Mesenchymal stem cell (in vitro differentiated cells and primary cell): ENCODE measurements at regions not wholly inside any gene's neighbourhood (a gene's known extent, or its start where the extent isn't known, plus 50 kb on each side); places are given as distances from the start of the nearest gene placed in this dataset.

Experiments
- DNase-seq: peaks from one replicate; pipeline ENCODE4 v3.0.0-alpha.2; 2013
- H2AFZ ChIP-seq: one replicate; pipeline ENCODE4 v1.6.1; 2013; ENCODE audit warnings: low read depth, mild to moderate bottlenecking, control low read depth, inconsistent platforms, low read length, moderate library complexity
- H2AK5ac ChIP-seq: 2 replicates; pipeline ENCODE4 v1.6.1; 2013; ENCODE audit warnings: low read length, moderate library complexity, mild to moderate bottlenecking, inconsistent platforms; ENCODE audit not compliant: severe bottlenecking
- H2BK120ac ChIP-seq: one replicate; pipeline ENCODE4 v1.6.1; 2013; ENCODE audit warnings: low read depth, mild to moderate bottlenecking, inconsistent platforms, low read length, moderate library complexity
- H2BK12ac ChIP-seq, 2 experiments: one replicate each; pipeline ENCODE4 v1.6.1; 2013; ENCODE audit warnings: inconsistent platforms in 2 of 2, low read length in 2 of 2, mild to moderate bottlenecking in 2 of 2, moderate library complexity in 2 of 2, control low read depth in 1 of 2
- H2BK15ac ChIP-seq: one replicate; pipeline ENCODE4 v1.6.1; 2013; ENCODE audit warnings: mild to moderate bottlenecking, low read depth, inconsistent platforms; ENCODE audit not compliant: poor library complexity, severe bottlenecking
- H2BK5ac ChIP-seq: 2 replicates; pipeline ENCODE4 v1.6.1; 2013; ENCODE audit warnings: low read depth, mild to moderate bottlenecking, low read length, control low read depth, inconsistent platforms; ENCODE audit not compliant: poor library complexity, severe bottlenecking
- H3K14ac ChIP-seq, 2 experiments: one replicate each; pipeline ENCODE4 v1.6.1; 2013; ENCODE audit warnings: inconsistent platforms in 2 of 2, low read length in 2 of 2, control low read depth in 1 of 2, mild to moderate bottlenecking in 1 of 2, moderate library complexity in 1 of 2
- H3K18ac ChIP-seq, 2 experiments: one replicate each; pipeline ENCODE4 v1.6.1; 2013; ENCODE audit warnings: inconsistent platforms in 2 of 2, low read length in 2 of 2, control low read depth in 1 of 2, low read depth in 1 of 2, mild to moderate bottlenecking in 1 of 2
- H3K23ac ChIP-seq, 2 experiments: one replicate each; pipeline ENCODE4 v1.6.1; 2013; ENCODE audit warnings: inconsistent platforms in 2 of 2, low read length in 2 of 2, mild to moderate bottlenecking in 2 of 2, moderate library complexity in 2 of 2, control low read depth in 1 of 2
- H3K27ac ChIP-seq: 2 replicates; pipeline ENCODE4 v1.5.1; 2013; ENCODE audit warnings: mild to moderate bottlenecking, moderate library complexity, low read length, control low read depth, inconsistent platforms; ENCODE audit not compliant: poor library complexity, severe bottlenecking
- H3K27me3 ChIP-seq, 2 experiments: 2 replicates each; pipeline versions ENCODE4 v1.6.1 to v1.7.0; 2013; ENCODE audit warnings: low read length in 2 of 2, mild to moderate bottlenecking in 2 of 2, moderate library complexity in 2 of 2, control low read depth in 1 of 2, inconsistent platforms in 1 of 2; ENCODE audit not compliant: control insufficient read depth in 1 of 2, insufficient read depth in 1 of 2
- H3K36me3 ChIP-seq, 2 experiments: 2 replicates each; pipeline versions ENCODE4 v1.6.1 to v1.7.0; 2013; ENCODE audit warnings: low read length in 2 of 2, control low read depth in 1 of 2, inconsistent platforms in 1 of 2, low read depth in 1 of 2, mild to moderate bottlenecking in 1 of 2; ENCODE audit not compliant: insufficient read depth in 2 of 2, control insufficient read depth in 1 of 2
- H3K4ac ChIP-seq, 2 experiments: one replicate each; pipeline ENCODE4 v1.6.1; 2013; ENCODE audit warnings: inconsistent platforms in 2 of 2, low read length in 2 of 2, mild to moderate bottlenecking in 2 of 2, moderate library complexity in 2 of 2, control low read depth in 1 of 2, low read depth in 1 of 2
- H3K4me1 ChIP-seq: 2 replicates; pipeline ENCODE4 v1.6.1; 2013; ENCODE audit warnings: low read depth, low read length, control low read depth; ENCODE audit not compliant: control insufficient read depth, insufficient read depth
- H3K4me2 ChIP-seq: 2 replicates; pipeline ENCODE4 v1.6.1; 2013; ENCODE audit warnings: low read length, mild to moderate bottlenecking, inconsistent platforms; ENCODE audit not compliant: poor library complexity, severe bottlenecking
- H3K4me3 ChIP-seq, 2 experiments: 2 replicates each; pipeline versions ENCODE4 v1.5.1 to v1.7.0; 2013; ENCODE audit warnings: low read length in 2 of 2, mild to moderate bottlenecking in 2 of 2, control low read depth in 1 of 2, low read depth in 1 of 2; ENCODE audit not compliant: insufficient read depth in 1 of 2
- H3K79me1 ChIP-seq: replicated peaks from 2 replicates; pipeline ENCODE4 v1.6.1; 2013; ENCODE audit warnings: mild to moderate bottlenecking, control low read depth, low read length, inconsistent platforms; ENCODE audit not compliant: poor library complexity, severe bottlenecking
- H3K9ac ChIP-seq: 2 replicates; pipeline ENCODE4 v1.7.0; 2013; ENCODE audit warnings: mild to moderate bottlenecking, low read length, moderate library complexity
- H3K9me3 ChIP-seq: 2 replicates; pipeline ENCODE4 v1.7.0; 2013; ENCODE audit warnings: mild to moderate bottlenecking, low read length; ENCODE audit not compliant: control insufficient read depth
- H4K8ac ChIP-seq: one replicate; pipeline ENCODE4 v1.6.1; 2013; ENCODE audit warnings: inconsistent platforms, mild to moderate bottlenecking, low read length, moderate library complexity
- H4K91ac ChIP-seq: one replicate; pipeline ENCODE4 v1.6.1; 2013; ENCODE audit warnings: mild to moderate bottlenecking, low read length, inconsistent platforms
- WGBS: methylation state at CpG from one replicate; pipeline ENCODE4 v1.1.7; 2013; ENCODE audit warnings: mixed read lengths; 5-methylcytosine and 5-hydroxymethylcytosine counted together

- Histone ChIP-seq H3K27me3 (peaks cover 0 to 4% of the 10 kb centered on the region in 2 experiments), H3K27ac (no peak overlapping the region), H3K4ac (no peak overlapping the region), H3K23ac (no peak overlapping the region), H3K4me3 (no peak overlapping the region), H3K36me3 (no peaks in the 10 kb centered on the region), H3K79me1 (no peaks in the 10 kb centered on the region), H3K18ac (peak overlapping the region in 1 of 2 experiments; percentile 7), H3K4me2 (no peak overlapping the region), H2AK5ac (no peak overlapping the region), H2AFZ (no peak overlapping the region), H2BK120ac (no peak overlapping the region), H4K8ac (no peak overlapping the region), H4K91ac (no peak overlapping the region), H2BK12ac (no peak overlapping the region), H2BK15ac (peak overlapping the region; percentile 57), H2BK5ac (no peak overlapping the region), H3K4me1 (no peaks in the 10 kb centered on the region), H3K9me3 (peaks cover 18% of the 10 kb centered on the region), H3K14ac (peak overlapping the region in 1 of 2 experiments; percentile 12), H3K9ac (no peak overlapping the region)
- no peak for DNase-seq
- 87% methylated on average over 2 of the region's 3 CpGs for WGBS
Measured at GRCh38 chr7:42987648-42988214, 55.6 kb downstream of the MRPL32 start.

GRCh38 chr7:42991024-42991423 lies 58.8 kb downstream of the MRPL32 start:
- no peak overlapping the region for H4K8ac ChIP-seq
- no peak overlapping the region for H2AFZ ChIP-seq
- no peak for DNase-seq
- H3K27ac ChIP-seq: no peak overlapping the region
- H3K79me1 ChIP-seq: no peaks in the 10 kb centered on the region
- H3K36me3 ChIP-seq: no peaks in the 10 kb centered on the region
- peaks cover 0 to 4% of the 10 kb centered on the region in 2 experiments for H3K27me3 ChIP-seq
- H4K91ac ChIP-seq: no peak overlapping the region
- H3K9me3 ChIP-seq: no peaks in the 10 kb centered on the region
- no peak overlapping the region for H3K4ac ChIP-seq
- no peak overlapping the region for H3K4me2 ChIP-seq
- H3K14ac ChIP-seq: no peak overlapping the region
- no peaks in the 10 kb centered on the region for H3K4me1 ChIP-seq
- no peak overlapping the region for H3K9ac ChIP-seq
- WGBS: no CpG with 5 or more reads among the region's 1 CpG
- no peak overlapping the region for H2BK12ac ChIP-seq
- no peak overlapping the region for H2BK15ac ChIP-seq
- no peak overlapping the region for H2BK120ac ChIP-seq
- H3K18ac ChIP-seq: no peak overlapping the region
- H3K4me3 ChIP-seq: no peak overlapping the region
- no peak overlapping the region for H2AK5ac ChIP-seq
- H3K23ac ChIP-seq: no peak overlapping the region
- H2BK5ac ChIP-seq: no peak overlapping the region

DNA sequence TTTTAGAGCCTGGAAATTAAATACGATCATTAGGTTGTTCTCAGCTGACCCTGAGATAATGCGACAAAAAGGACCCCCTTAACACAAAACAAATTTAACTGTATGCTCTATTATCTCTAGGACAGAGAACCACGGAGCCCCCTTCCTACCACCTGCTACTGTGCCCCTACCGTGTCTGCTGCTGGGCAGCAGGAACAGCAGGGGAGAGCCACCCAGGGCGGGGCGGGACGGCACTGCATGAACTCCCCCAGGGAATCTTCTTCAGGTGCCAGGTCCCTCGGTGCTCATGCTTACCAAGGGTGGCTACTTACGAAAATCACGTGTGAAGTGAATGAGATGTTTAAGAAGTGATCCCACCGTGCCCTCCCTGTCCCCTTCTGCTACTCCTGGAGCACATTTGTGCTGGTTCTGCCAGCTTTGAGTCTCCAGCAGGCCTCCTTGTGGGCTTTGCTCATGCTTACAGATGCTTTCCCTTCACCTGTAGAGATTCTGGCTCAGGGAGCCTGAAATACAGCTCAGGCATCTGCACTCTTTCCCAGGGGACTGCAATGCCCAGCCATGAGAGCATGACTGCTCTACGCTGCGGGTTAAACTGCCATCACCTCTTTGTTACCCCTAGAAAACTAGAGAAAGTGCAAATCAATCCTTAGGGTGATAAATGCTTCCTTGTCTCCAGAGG lies 59.9 kb downstream of the MRPL32 start:
- no peak overlapping the region for H2BK5ac ChIP-seq
- no peak overlapping the region for H3K27ac ChIP-seq
- no peak overlapping the region for H2BK120ac ChIP-seq
- no peak overlapping the region for H3K4ac ChIP-seq
- H3K27me3 ChIP-seq: peaks cover 0 to 4% of the 10 kb centered on the region in 2 experiments
- WGBS: 89% methylated on average over 13 of the region's 13 CpGs
- no peak for DNase-seq
- no peak overlapping the region for H2AFZ ChIP-seq
- H4K91ac ChIP-seq: no peak overlapping the region
- H3K18ac ChIP-seq: no peak overlapping the region
- no peak overlapping the region for H2AK5ac ChIP-seq
- no peak overlapping the region for H3K9ac ChIP-seq
- peak overlapping the region in 1 of 2 experiments; percentile 42 for H2BK12ac ChIP-seq
- no peaks in the 10 kb centered on the region for H3K4me1 ChIP-seq
- H2BK15ac ChIP-seq: no peak overlapping the region
- no peaks in the 10 kb centered on the region for H3K36me3 ChIP-seq
- H3K4me2 ChIP-seq: peak overlapping the region; percentile 42
- H3K4me3 ChIP-seq: no peak overlapping the region
- H3K9me3 ChIP-seq: no peaks in the 10 kb centered on the region
- H3K23ac ChIP-seq: no peak overlapping the region
- no peak overlapping the region for H4K8ac ChIP-seq
- no peaks in the 10 kb centered on the region for H3K79me1 ChIP-seq
- no peak overlapping the region for H3K14ac ChIP-seq

DNA sequence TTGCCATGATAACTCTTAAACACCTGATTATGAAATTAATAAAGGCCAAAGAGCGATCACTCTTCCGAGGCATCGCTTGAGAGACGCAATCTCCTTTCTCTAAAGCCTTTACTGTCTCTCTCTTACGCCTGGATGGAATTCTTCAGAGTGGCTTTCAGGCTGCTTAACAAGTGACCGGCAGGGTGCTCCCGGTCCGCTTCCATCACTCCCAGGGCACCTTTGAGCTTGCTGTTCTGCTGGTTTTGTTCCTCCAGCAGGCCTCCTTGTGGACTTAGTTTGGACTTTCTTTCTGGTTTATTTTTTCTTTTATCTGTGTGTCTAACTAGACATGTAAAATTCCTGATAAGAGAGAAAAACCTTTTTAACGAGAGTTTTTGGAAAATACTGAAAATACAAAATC lies 60.9 kb downstream of the MRPL32 start:
- Histone ChIP-seq H3K14ac (no peak overlapping the region), H3K9ac (no peak overlapping the region), H3K4me1 (no peaks in the 10 kb centered on the region), H3K79me1 (no peaks in the 10 kb centered on the region), H3K18ac (no peak overlapping the region), H3K36me3 (no peaks in the 10 kb centered on the region), H2AFZ (no peak overlapping the region), H2BK15ac (no peak overlapping the region), H3K4me3 (no peak overlapping the region), H4K8ac (no peak overlapping the region), H2BK120ac (no peak overlapping the region), H3K9me3 (no peaks in the 10 kb centered on the region), H3K23ac (no peak overlapping the region), H4K91ac (no peak overlapping the region), H3K27me3 (peaks cover 0 to 4% of the 10 kb centered on the region in 2 experiments), H2BK5ac (no peak overlapping the region), H3K4me2 (no peak overlapping the region), H2BK12ac (no peak overlapping the region), H3K27ac (no peak overlapping the region), H3K4ac (no peak overlapping the region), H2AK5ac (no peak overlapping the region)
- no peak for DNase-seq
- 88% methylated on average over 8 of the region's 9 CpGs for WGBS
